SK-N-SH treated with all-trans-retinoic acid at 6 μM for 48 hours (cell line): ENCODE measurements at regions not wholly inside any gene's neighbourhood (a gene's known extent, or its start where the extent isn't known, plus 50 kb on each side); places are given as distances from the start of the nearest gene placed in this dataset.

Experiments used
- ATAC-seq: fragments of 200-7000 bp; cut with Tn5 transposase; 3 replicates; pipeline ENCODE4 v1.9.1; 2020; ENCODE audit warnings: mild to moderate bottlenecking, moderate library complexity
- BACH2 ChIP-seq: fragments of 250-450 bp; sonication (Bioruptor Pico); IDR thresholded peaks from 2 replicates; pipeline ENCODE4 v1.9.0; 2021; ENCODE audit warnings: mild to moderate bottlenecking, borderline replicate concordance
- CREB5 ChIP-seq: fragments of 250-450 bp; sonication (Bioruptor Pico); IDR thresholded peaks from 2 replicates; pipeline ENCODE4 v1.5.1; 2020; ENCODE audit warnings: low read depth, mild to moderate bottlenecking, moderate library complexity
- CSDC2 ChIP-seq: fragments of 250-450 bp; sonication (Bioruptor Pico); IDR thresholded peaks from 2 replicates; pipeline ENCODE4 v1.5.0; 2020; ENCODE audit warnings: mild to moderate bottlenecking, moderate library complexity
- CSRNP3 ChIP-seq: fragments of 250-450 bp; sonication (Bioruptor Pico); IDR thresholded peaks from 2 replicates; pipeline ENCODE4 v1.5.1; 2021; ENCODE audit warnings: mild to moderate bottlenecking, moderate library complexity
- GLIS3 ChIP-seq: fragments of 250-450 bp; sonication (Bioruptor Pico); IDR thresholded peaks from 2 replicates; pipeline ENCODE4 v1.5.0; 2020; ENCODE audit warnings: mild to moderate bottlenecking, moderate library complexity
- ISL1 ChIP-seq: fragments of 250-450 bp; sonication (Bioruptor Pico); IDR thresholded peaks from 2 replicates; pipeline ENCODE4 v2.1.2; 2022; ENCODE audit warnings: mild to moderate bottlenecking, moderate library complexity
- OSR1 ChIP-seq: fragments of 250-450 bp; sonication (Bioruptor Pico); IDR thresholded peaks from 2 replicates; pipeline ENCODE4 v1.8.0; 2022; ENCODE audit warnings: moderate library complexity, mild to moderate bottlenecking, inconsistent platforms
- PATZ1 ChIP-seq: fragments of 250-450 bp; sonication (Bioruptor Pico); IDR thresholded peaks from 2 replicates; pipeline ENCODE4 v1.8.0; 2020; ENCODE audit warnings: mild to moderate bottlenecking, moderate library complexity, borderline replicate concordance
- POU6F1 ChIP-seq: fragments of 250-450 bp; sonication (Bioruptor Pico); IDR thresholded peaks from 2 replicates; pipeline ENCODE4 v1.8.0; 2021; ENCODE audit warnings: low read depth, mild to moderate bottlenecking, moderate library complexity, borderline replicate concordance
- PPARA ChIP-seq: fragments of 250-450 bp; sonication (Bioruptor Pico); IDR thresholded peaks from 2 replicates; pipeline ENCODE4 v1.5.0; 2020; ENCODE audit warnings: mild to moderate bottlenecking, borderline replicate concordance
- RARB ChIP-seq: fragments of 250-450 bp; sonication (Bioruptor Pico); IDR thresholded peaks from 2 replicates; pipeline ENCODE4 v1.8.0; 2021; ENCODE audit warnings: mild to moderate bottlenecking, moderate library complexity
- TOX ChIP-seq: fragments of 250-450 bp; sonication (Bioruptor Pico); IDR thresholded peaks from 2 replicates; pipeline ENCODE4 v1.8.0; 2021; ENCODE audit warnings: mild to moderate bottlenecking, moderate library complexity, borderline replicate concordance
- TSHZ2 ChIP-seq: fragments of 250-450 bp; sonication (Bioruptor Pico); IDR thresholded peaks from 2 replicates; pipeline ENCODE4 v1.5.0; 2020; ENCODE audit warnings: mild to moderate bottlenecking, moderate library complexity
- ZFP3 ChIP-seq: fragments of 250-450 bp; sonication (Bioruptor Pico); IDR thresholded peaks from 2 replicates; pipeline ENCODE4 v1.5.0; 2020; ENCODE audit warnings: mild to moderate bottlenecking, moderate library complexity
- ZFP30 ChIP-seq: fragments of 450-650 bp; formaldehyde crosslinking; IDR thresholded peaks from 2 replicates; pipeline ENCODE4 v1.5.0; 2022; ENCODE audit warnings: mild to moderate bottlenecking, moderate library complexity
- ZNF565 ChIP-seq: fragments of 450-650 bp; formaldehyde crosslinking; conservative IDR thresholded peaks from 2 replicates; pipeline ENCODE4 v1.5.0; 2020; ENCODE audit warnings: low read depth, mild to moderate bottlenecking, moderate library complexity
- ZNF70 ChIP-seq: fragments of 450-650 bp; formaldehyde crosslinking; IDR thresholded peaks from 2 replicates; pipeline ENCODE4 v1.5.0; 2020; ENCODE audit warnings: mild to moderate bottlenecking, moderate library complexity
- ZNF8 ChIP-seq: fragments of 450-650 bp; formaldehyde crosslinking; IDR thresholded peaks from 2 replicates; pipeline ENCODE4 v1.5.0; 2020; ENCODE audit warnings: mild to moderate bottlenecking, moderate library complexity

GRCh38 chr4:17283832-17284231, 228.1 kb downstream of the QDPR start:
- no peak for TF ChIP-seq PPARA (CRISPR knock-in tag)
- TF ChIP-seq ZNF70 (CRISPR knock-in tag): no peak
- no peak for TF ChIP-seq ZNF8 (CRISPR knock-in tag)
- TF ChIP-seq PATZ1: no peak
- no peak for TF ChIP-seq CSDC2 (CRISPR knock-in tag)
- no peak for TF ChIP-seq TOX (CRISPR knock-in tag)
- no peak for TF ChIP-seq ZNF565 (CRISPR knock-in tag)
- TF ChIP-seq TSHZ2 (CRISPR knock-in tag): no peak
- TF ChIP-seq POU6F1: no peak
- TF ChIP-seq RARB: no peak
- TF ChIP-seq OSR1 (CRISPR knock-in tag): no peak
- ATAC-seq: no peak

- TF ChIP-seq ISL1 (CRISPR knock-in tag) (no peak), ZNF8 (CRISPR knock-in tag) (no peak), ZNF70 (CRISPR knock-in tag) (no peak), CREB5 (CRISPR knock-in tag) (no peak), PPARA (CRISPR knock-in tag) (no peak), PATZ1 (no peak), RARB (no peak), OSR1 (CRISPR knock-in tag) (no peak)
- ATAC-seq: no peak
These were observed 228.6 kb downstream of the QDPR start for GRCh38 chr4:17283251-17283650.

- TF ChIP-seq CREB5 (CRISPR knock-in tag): no peak
- TF ChIP-seq, all 23 proteins: peak for 0
- ATAC-seq: no peak
These were observed 231.4 kb downstream of the QDPR start for GRCh38 chr4:17280261-17281018.

- ATAC-seq: no peak
- no peak for TF ChIP-seq ZFP30 (CRISPR knock-in tag)
- TF ChIP-seq GLIS3: no peak
- no peak for TF ChIP-seq CREB5 (CRISPR knock-in tag)
- no peak for TF ChIP-seq OSR1 (CRISPR knock-in tag)
- TF ChIP-seq BACH2: no peak
- TF ChIP-seq CSRNP3: no peak
- no peak for TF ChIP-seq PATZ1
- TF ChIP-seq ZFP3 (CRISPR knock-in tag): no peak
- TF ChIP-seq CSDC2 (CRISPR knock-in tag): no peak
These were observed 235.1 kb downstream of the QDPR start for GRCh38 chr4:17276776-17277175.
